HUDEP-2 (cell line): ENCODE measurements at regions not wholly inside any gene's neighbourhood (a gene's known extent, or its start where the extent isn't known, plus 50 kb on each side); places are given as distances from the start of the nearest gene placed in this dataset.
"Not testable (repeated sequence)": the region's sequence is repeated elsewhere in the genome, so short reads cannot be mapped to it uniquely, and the experiment has no call there.

Experiments
- DNase-seq, 76 experiments: peaks; one replicate each; lab custom pipeline; 2025; ENCODE audit not compliant: unreplicated experiment in 76 of 76; lab: John Stamatoyannopoulos, UW

DNA sequence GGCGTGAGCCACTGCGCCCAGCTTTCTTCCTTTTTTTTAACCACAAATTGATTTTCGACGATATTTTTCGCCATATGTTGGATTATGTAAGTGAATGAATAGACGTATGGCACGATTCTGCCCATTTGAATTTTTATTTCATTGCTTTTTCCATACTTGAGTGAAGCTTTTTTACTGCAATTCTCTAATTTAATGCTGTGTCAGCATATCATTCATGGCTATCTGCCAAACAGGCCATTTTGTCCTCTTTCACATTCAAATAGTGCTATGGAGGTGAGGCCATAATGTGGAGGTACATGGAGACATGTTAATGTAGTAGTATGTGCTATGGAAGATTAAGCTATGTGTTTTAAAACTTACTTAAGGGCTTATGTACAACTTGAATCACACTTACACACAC lies 152.1 kb upstream of the TUSC1 start:
- no peak for DNase-seq

DNA sequence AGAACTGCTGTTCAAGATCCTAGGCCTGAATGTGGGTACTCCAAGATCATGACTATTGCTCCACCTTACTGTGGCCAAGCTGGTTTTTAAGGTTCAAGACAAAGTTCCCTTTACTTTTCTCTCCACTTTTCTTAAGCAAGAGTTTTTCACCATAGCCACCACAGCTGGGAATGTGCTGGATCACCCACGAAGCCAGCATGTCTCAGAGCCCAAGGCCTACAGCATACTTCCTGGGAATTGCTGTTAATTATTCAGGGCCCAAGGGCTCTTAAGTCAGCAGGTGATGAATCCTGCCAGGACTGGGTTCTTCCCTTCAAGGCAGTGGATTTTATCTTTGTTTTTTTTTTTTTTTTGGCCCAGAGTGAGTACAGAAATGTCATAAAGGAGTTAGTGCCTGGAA lies 149.4 kb upstream of the TUSC1 start:
- DNase-seq = no peak

DNA sequence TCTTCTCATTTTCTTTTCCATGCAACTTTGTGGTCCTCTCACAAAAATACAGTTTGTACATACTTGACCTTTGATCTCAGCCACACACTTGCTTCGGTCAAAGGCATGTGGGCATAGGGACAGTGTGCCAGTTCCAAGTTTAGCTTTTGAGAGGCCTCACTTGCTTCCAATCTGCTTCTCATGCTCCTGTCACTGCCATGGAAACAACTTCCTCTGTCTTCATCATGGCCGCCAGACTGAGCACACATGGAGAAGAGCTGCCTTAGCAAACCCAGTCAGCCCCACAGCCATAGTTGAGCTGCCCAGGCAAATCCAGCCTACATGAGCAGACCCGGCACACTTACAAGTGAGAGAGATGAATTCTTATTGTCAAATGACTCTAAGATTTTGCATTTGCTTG lies 138.2 kb upstream of the TUSC1 start:
- no peak for DNase-seq

DNA sequence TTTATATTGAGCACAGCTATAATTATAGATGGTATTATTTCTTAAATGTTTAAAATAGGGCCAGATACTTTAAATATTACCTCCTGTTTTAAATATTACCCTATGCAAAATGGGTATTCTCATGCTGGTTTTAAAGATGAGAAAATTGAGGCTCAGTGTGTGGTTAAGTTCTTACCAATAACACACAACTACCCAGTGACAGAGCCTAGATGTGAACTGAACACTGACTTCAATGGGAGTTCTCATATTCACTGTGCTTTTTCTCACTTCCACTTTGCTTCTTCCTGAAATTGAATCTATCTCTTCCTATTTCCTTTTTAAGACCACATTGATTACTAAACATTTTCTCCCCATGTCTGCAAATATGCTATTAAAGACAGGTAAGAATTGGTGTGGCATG lies 135.8 kb upstream of the TUSC1 start:
- no peak for DNase-seq

DNA sequence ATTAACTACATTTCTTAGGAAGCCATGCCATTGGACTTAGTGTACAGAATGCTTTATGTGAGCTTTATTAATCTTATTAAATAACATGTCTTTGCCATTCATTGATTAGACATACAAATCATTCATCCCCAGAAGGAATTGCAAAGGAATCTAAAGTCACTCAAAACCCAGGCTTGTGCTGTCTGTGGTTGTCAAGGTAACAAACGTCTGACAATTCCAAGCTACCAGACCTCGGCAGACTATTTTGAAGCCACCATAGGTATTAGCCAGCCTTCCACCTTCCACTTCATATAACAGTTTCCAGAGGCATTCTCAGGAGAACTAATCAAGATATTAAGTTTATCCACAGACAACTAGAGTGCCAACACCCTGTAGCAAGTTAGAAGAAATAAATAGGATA lies 135.2 kb upstream of the TUSC1 start:
- no peak for DNase-seq

DNA sequence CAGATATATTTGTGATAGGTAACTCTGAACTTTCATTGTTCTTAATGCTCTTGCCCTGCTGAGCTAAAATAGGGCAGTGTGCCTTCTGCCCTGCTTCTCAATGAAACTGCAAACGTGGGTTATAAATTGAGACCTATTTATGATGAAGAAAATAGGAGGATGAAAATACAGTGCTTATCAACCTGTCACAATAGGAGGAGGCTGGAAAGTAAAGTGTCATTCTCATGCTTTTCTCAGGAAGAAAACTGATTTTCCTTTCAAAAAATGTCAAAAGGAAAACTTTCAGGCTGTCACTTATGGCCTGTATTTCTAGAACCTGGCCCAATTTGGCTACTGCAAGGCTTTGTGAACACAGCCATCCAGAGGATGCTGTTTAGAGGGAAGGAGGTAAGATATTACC lies 130.3 kb upstream of the TUSC1 start:
- DNase-seq = no peak

DNA sequence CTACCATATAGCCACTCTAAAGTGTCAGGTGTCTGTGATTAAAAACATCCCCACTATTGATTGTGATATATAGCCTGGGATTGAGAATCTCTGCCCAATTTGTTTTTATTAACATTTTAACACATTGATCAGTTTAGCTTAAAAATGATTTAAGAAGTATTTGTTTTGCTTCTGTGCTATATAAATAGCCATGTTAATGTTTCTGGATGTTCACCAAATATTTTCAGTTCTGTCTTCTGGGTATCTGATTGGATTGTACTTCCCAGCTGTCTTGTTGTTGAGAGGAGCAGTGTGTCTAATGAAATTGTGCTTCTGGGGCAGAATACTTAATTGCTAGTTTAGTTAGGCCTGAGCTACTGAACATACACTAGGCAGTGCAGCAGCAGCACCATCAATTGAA lies 126.6 kb upstream of the TUSC1 start:
- DNase-seq = no peak

DNA sequence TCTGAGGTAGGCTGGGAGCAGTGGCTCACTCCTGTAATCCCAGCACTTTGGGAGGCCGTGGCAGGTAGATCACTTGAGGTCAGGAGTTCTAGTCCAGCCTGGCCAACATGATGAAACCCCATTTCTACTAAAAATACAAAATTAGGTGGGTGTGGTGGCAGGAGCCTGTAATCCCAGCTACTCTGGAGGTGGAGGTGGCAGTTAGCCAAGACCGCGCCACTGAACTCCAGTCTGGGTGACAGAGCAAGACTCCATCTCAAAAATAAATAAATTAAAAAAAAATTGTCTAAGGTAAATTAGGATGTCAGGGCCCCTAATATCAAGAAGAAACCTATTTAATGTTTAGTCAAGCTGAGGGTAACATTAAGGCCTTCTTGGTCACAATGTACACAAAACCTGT lies 123.7 kb upstream of the TUSC1 start:
- DNase-seq = not testable (repeated sequence)

DNA sequence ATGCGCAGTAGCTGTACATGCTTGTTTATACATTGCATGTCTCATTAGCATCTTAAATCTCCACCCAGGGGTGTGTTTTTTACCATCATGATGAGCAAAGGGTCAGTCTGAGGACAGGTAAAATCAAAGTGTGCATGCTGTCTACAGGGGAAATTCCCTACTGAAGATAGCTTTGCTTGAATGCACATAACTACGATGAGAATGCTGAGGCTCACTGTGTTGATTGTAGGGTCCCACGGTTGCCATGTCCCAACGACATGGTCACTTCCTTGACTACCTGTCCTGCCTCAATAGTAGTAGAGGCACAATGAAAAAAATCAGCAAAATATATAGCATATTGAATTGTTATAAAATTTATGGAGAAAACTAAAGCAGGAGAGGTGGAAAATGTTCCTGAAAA lies 95.6 kb upstream of the TUSC1 start:
- no peak for DNase-seq

DNA sequence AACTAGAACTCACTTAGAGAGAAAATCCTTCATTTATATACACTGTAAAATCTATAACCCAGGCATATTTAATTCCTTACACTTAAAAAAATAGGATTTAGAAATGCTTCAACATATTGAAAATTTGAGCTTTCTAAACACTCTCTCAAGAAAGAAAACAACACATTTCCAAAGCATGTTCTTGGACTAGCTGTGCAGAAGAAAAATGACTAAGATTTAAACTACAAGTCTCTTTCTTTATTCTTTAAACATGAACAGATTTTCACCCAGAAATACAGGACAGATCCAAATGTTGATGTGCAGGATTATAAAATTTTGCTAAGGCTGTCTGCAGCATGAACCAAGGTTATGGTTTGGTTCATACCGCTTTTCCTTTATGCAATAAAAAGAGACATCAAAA lies 77.7 kb upstream of the TUSC1 start:
- no peak for DNase-seq

DNA sequence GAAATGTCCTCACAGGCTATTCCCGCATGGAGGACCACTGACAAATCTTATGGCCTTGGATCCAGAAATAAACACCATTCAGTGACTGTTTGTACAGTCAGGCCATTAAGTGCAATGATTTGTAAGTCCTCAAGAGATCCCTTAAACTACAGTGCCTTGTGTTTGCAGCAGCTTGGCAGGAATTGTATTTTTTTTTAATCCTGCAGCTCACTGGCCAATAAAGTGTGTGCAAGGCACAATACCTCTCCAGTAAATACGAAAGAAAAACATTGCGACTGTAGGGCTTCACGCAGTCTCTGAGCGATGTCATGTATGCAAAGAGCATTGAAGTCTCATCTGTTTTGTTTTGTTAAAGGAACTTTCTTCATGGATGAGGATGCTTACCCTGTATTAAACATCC lies 74.2 kb upstream of the TUSC1 start:
- DNase-seq = no peak

DNA sequence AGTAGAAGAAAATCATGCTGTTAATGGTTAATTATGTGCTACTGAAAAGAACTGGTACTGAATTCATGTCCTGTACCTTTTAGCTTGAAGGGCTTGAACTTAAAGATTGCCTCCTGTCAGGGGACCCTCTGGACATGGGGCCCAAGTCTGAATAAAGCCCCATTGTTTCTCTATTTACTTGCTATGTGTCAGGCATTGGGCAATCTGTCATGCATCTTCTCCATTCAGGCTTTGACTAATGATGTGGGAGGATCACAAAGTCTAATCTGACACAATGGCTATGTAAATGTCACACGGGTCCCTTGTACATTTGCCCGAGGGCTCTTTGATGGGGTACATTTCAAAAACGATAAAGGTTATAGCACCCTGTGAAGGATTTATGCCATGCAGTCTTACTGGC lies 64.0 kb upstream of the TUSC1 start:
- no peak for DNase-seq

DNA sequence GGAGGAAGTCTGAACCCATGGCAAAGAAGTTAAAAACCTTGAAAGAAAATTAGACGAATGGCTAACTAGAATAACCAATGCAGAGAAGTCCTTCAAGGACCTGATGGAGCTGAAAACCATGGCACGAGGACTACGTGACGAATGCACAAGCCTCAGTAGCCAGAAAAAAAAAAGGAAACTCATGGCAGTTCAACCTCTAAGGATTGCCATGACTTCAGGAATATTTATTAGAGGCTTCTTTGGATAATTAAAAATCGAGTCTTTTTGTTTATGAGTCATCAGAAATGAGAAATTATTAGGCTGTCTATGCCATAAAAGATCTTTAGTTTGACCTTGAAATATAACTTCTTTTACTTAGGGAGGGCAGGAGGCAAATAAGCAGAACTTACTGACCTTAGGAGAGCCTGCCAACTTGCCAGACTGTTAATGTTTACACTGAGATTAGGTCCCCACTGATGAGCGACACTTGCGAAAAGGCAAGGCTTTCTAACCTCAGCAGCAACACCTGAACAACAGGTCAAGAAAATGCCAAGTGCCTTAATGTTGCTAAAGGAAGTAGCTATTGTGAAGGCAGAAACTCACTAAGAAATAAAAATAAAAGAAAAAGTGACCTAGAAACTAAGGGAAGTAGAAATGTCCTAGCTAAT lies 55.2 kb upstream of the TUSC1 start:
- DNase-seq = no peak

DNA sequence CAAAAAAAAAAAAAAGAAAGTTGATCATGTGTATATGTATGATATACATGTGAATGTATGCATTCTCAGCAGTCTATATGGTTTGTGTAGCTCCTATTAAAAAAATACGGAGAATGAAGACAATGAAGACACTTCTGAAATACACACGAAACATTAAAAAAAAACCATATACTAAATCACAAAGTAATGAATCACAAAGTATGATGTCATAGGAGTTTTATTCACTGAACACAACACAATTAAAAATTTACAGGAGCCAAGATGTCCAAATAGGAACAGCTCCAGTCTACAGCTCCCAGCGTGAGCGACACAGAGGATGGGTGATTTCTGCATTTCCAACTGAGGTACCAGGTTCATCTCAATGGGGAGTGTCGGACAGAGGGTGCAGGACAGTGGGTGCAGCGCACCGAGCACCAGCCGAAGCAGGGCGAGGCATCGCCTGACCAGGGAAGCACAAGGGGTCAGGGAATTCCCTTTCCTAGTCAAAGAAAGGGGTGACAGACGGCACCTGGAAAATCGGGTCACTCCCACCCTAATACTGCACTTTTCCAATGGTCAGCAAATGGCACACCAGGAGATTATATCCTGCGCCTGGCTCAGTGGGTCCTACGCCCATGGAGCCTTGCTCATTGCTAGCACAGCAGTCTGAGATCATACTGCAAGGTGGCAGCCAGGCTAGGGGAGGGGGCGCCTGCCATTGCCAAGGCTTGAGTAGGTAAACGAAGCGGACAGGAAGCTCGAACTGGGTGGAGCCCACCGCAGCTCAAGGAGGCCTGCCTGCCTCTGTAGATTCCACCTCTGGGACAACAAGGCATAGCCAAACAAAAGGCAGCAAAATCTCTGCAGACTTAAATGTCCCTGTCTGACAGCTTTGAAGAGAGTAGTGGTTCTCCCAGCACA lies 53.9 kb upstream of the TUSC1 start:
- DNase-seq = not testable (repeated sequence)
